PC-3 (cell line): ENCODE measurements at regions not wholly inside any gene's neighbourhood (a gene's known extent, or its start where the extent isn't known, plus 50 kb on each side); places are given as distances from the start of the nearest gene placed in this dataset.

Experiments
- EZH2 ChIP-seq: fragments of 300-600 bp; sonication (generic); IDR thresholded peaks from one replicate; pipeline ENCODE4 v1.6.1; 2017; ENCODE audit warnings: antibody characterized with exemption, mild to moderate bottlenecking, low read length; ENCODE audit not compliant: unreplicated experiment
- TF ChIP-seq, protein P1 (sequence below): fragments of 300-600 bp; sonication (generic); conservative IDR thresholded peaks from 2 replicates; pipeline ENCODE4 v1.5.1; 2017; ENCODE audit warnings: antibody characterized with exemption, low read depth, mild to moderate bottlenecking, low read length

DNA sequence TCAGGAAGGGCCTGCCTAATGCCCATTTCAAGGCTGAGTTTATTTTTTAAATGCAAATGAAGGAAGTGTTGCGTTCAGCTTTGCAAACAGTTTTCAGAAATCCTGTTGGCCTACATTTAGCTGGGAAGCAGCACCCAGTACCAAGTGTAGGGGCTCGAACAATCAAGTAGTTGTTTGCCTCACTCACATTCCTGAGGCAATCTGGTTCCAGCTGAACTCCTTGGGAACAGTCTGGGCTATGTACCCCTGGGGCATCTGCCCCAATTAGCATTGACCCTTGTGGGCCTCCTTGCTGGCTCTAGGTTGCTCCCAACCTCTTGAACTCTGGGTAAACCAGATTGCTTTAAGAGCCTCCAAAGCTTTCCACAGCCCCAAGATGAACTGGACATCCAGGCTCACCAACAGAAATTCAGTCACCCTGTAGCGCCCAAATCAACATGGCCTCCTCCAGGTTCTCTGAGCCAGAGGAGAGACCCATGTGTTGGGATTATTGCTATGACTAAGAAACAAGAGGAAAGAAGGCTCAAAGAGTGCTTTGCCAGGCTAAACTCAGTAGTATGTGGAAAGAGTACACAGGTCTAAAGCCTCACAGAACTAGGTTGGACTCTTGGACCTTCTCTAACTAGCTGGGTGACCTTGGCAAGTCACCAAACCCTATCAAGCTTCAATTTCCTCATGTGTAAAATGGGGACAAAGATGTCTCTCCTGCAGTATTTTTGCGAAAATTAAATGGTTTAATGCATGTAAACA is 532.7 kb downstream of the SOX2 start:
- TF ChIP-seq, protein P1, sequence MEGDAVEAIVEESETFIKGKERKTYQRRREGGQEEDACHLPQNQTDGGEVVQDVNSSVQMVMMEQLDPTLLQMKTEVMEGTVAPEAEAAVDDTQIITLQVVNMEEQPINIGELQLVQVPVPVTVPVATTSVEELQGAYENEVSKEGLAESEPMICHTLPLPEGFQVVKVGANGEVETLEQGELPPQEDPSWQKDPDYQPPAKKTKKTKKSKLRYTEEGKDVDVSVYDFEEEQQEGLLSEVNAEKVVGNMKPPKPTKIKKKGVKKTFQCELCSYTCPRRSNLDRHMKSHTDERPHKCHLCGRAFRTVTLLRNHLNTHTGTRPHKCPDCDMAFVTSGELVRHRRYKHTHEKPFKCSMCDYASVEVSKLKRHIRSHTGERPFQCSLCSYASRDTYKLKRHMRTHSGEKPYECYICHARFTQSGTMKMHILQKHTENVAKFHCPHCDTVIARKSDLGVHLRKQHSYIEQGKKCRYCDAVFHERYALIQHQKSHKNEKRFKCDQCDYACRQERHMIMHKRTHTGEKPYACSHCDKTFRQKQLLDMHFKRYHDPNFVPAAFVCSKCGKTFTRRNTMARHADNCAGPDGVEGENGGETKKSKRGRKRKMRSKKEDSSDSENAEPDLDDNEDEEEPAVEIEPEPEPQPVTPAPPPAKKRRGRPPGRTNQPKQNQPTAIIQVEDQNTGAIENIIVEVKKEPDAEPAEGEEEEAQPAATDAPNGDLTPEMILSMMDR, result no peak
- no peak for TF ChIP-seq EZH2
